H1 (cell line): ENCODE measurements at regions not wholly inside any gene's neighbourhood (a gene's known extent, or its start where the extent isn't known, plus 50 kb on each side); places are given as distances from the start of the nearest gene placed in this dataset.

Experiments
- CTCF ChIP-seq, 3 experiments: IDR thresholded peaks; 1 replicate in 2 of 3; 2 replicates in 1 of 3; pipeline versions ENCODE4 v1.5.1 to v1.6.1; 2011; ENCODE audit warnings: low read length in 3 of 3, mild to moderate bottlenecking in 3 of 3, inconsistent platforms in 2 of 3, low read depth in 1 of 3, moderate library complexity in 1 of 3; ENCODE audit not compliant: insufficient read depth in 1 of 3; ENCODE audit errors: control extremely low read depth in 1 of 3
- EZH2 ChIP-seq: fragments of 200-600 bp; sonication (generic); IDR thresholded peaks from 2 replicates; pipeline ENCODE4 v1.7.1; 2012; ENCODE audit warnings: low read depth, mild to moderate bottlenecking, moderate library complexity, low read length, inconsistent platforms; ENCODE audit not compliant: severe bottlenecking
- PHF8 ChIP-seq: fragments of 200-600 bp; sonication (generic); conservative IDR thresholded peaks from 2 replicates; pipeline ENCODE4 v1.7.1; 2012; ENCODE audit warnings: low read depth, mild to moderate bottlenecking, inconsistent platforms, low read length, moderate library complexity
- POLR2A ChIP-seq, 2 experiments: IDR thresholded peaks; 1 replicate in 1 of 2; 2 replicates in 1 of 2; pipeline ENCODE4 v1.6.1; 2011; ENCODE audit warnings: low read depth in 2 of 2, low read length in 2 of 2, mild to moderate bottlenecking in 2 of 2; ENCODE audit errors: control extremely low read depth in 1 of 2
- ZNF274 ChIP-seq: IDR thresholded peaks from 2 replicates; pipeline ENCODE4 v1.7.0; 2012; ENCODE audit warnings: low read length, borderline replicate concordance; ENCODE audit errors: extremely low read depth

DNA sequence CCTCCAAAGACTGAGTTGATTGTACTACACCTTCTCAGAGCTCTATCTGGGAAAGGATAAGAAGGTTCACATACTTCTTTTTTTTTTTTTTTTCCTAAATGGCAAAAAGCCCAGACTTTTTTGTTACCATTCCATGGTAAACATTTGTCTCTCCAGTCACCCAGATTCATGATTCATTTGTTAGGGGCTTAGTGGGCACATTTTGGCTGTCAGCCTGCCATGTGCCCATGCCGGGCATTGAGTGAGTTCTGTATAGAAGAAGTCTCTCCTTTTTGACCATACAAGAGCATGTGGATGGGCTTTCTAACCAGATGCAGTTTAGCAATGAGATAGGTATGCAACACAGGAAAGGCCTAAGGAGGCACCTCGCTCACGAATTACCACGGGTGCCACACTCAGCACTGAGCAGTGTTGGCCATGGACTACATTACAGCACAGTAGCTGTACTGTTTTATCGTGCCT, 447.5 kb upstream of the HSF2 start:
- TF ChIP-seq CTCF (IDR thresholded peaks at IDR 0.05; ENCODE audit: control extremely low read depth in 1 of 3, insufficient read depth in 1 of 3, low read depth in 1 of 3, low read length in 3 of 3): no peak
- TF ChIP-seq ZNF274: no peak
- TF ChIP-seq PHF8: no peak
- TF ChIP-seq POLR2A (IDR thresholded peaks at IDR 0.05; ENCODE audit: control extremely low read depth in 1 of 2, low read depth in 2 of 2, low read length in 2 of 2): no peak
- TF ChIP-seq EZH2: no peak
